Endodermal cell (in vitro differentiated cells): ENCODE measurements at regions not wholly inside any gene's neighbourhood (a gene's known extent, or its start where the extent isn't known, plus 50 kb on each side); places are given as distances from the start of the nearest gene placed in this dataset.

Experiments used
- DNase-seq: peaks from one replicate; pipeline ENCODE4 v3.0.0-alpha.2; 2017
- H3K27ac ChIP-seq: 2 replicates; pipeline ENCODE4 v1.5.1; 2013; ENCODE audit warnings: mild to moderate bottlenecking, low read depth, low read length, moderate library complexity
- H3K27me3 ChIP-seq: 2 replicates; pipeline ENCODE4 v1.6.1; 2013; ENCODE audit warnings: mild to moderate bottlenecking, low read length, moderate library complexity; ENCODE audit not compliant: insufficient read depth, control insufficient read depth, poor library complexity, severe bottlenecking
- H3K36me3 ChIP-seq: 2 replicates; pipeline ENCODE4 v1.7.0; 2013; ENCODE audit warnings: mild to moderate bottlenecking, low read length, moderate library complexity; ENCODE audit not compliant: control insufficient read depth, insufficient read depth
- H3K4me1 ChIP-seq: one replicate; pipeline ENCODE4 v1.7.0; 2013; ENCODE audit warnings: low read length; ENCODE audit not compliant: control insufficient read depth, insufficient read depth
- H3K4me3 ChIP-seq: 2 replicates; pipeline ENCODE4 v1.5.1; 2013; ENCODE audit warnings: mild to moderate bottlenecking, low read length, moderate library complexity
- H3K9ac ChIP-seq: 2 replicates; pipeline ENCODE4 v1.6.1; 2013; ENCODE audit warnings: mild to moderate bottlenecking, low read length, moderate library complexity; ENCODE audit not compliant: poor library complexity, severe bottlenecking; ENCODE audit errors: extremely low read depth
- H3K9me3 ChIP-seq: 2 replicates; pipeline ENCODE4 v1.6.1; 2013; ENCODE audit warnings: mild to moderate bottlenecking, low read length, moderate library complexity; ENCODE audit not compliant: control insufficient read depth
- H3K27ac Mint-ChIP-seq: 2 replicates; pipeline ENCODE4 v1.8.0; 2020; ENCODE audit warnings: mixed read lengths
- H3K27me3 Mint-ChIP-seq: 2 replicates; pipeline ENCODE4 v1.8.0; 2021; ENCODE audit warnings: mild to moderate bottlenecking, mixed read lengths; ENCODE audit not compliant: insufficient read depth
- H3K36me3 Mint-ChIP-seq: 2 replicates; pipeline ENCODE4 v1.8.0; 2020; ENCODE audit warnings: low read depth, mixed read lengths
- H3K4me1 Mint-ChIP-seq: 2 replicates; pipeline ENCODE4 v1.8.0; 2020; ENCODE audit warnings: mixed read lengths
- H3K4me3 Mint-ChIP-seq: 2 replicates; pipeline ENCODE4 v1.8.0; 2020; ENCODE audit warnings: mild to moderate bottlenecking, moderate library complexity, mixed read lengths
- H3K9me3 Mint-ChIP-seq: 2 replicates; pipeline ENCODE4 v1.8.0; 2020; ENCODE audit warnings: mild to moderate bottlenecking, mixed read lengths
- WGBS, 2 experiments: methylation state at CpG; one replicate each; pipeline versions ENCODE4 v1.1.5 to v1.1.7; 2013; ENCODE audit warnings: missing lambda C conversion rate in 2 of 2, mixed read lengths in 1 of 2; ENCODE audit not compliant: insufficient coverage in 1 of 2, insufficient read length in 1 of 2; 5-methylcytosine and 5-hydroxymethylcytosine counted together
- TF ChIP-seq, protein P1 (sequence below): fragments of 200-600 bp; sonication (generic); conservative IDR thresholded peaks from 2 replicates; pipeline ENCODE4 v1.5.0; 2021; ENCODE audit warnings: antibody characterized with exemption, mild to moderate bottlenecking

DNA sequence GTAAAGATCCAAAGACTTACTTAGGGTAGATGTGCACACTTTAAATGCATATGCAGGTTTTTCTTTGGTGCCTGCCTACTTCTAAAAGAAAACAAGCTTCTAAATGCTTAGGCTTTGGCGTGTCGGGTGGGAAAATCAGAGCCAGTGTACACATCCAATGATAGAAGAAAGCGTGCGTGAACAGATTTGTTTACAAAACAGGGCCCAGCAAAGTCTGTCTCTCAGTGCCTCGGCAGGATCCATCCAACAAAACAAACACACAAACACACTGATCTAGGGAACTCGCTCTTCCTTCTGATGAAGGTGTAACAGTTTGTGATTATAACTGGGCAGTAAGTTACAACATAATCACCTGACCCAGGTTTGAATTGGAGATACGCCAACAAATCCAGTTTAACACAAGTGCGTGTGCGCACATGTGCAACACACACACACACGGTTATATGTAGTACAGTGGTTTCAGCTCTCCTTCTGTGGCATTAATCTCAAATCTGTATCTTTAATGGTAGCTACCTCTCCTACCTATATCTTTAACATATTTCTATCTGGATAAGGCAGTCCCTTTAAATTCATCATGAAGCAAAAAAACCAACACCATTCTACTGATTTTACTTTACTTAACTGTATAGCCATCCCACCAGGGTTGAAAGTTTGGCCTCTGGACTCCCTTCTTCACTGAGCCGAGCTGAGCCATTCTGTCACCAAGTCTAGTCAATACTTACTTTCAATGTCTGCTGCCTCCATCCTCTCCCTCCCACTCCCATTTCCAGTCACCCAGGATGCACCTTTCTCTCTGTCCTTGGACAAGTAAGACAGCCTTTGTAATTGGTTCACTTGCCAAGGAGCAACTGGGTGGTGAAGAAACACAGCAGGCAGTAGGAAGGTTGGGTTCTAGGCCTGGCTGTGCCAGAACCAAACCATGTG is 184.4 kb upstream of the KLF14 start:
- no peak overlapping the region for H3K27ac Mint-ChIP-seq
- peaks cover 47% of the 10 kb centered on the region for H3K4me1 Mint-ChIP-seq
- no peak for DNase-seq
- no peaks in the 10 kb centered on the region for H3K36me3 Mint-ChIP-seq
- no peak overlapping the region for H3K4me3 ChIP-seq
- no peaks in the 10 kb centered on the region for H3K27me3 ChIP-seq
- TF ChIP-seq, protein P1, sequence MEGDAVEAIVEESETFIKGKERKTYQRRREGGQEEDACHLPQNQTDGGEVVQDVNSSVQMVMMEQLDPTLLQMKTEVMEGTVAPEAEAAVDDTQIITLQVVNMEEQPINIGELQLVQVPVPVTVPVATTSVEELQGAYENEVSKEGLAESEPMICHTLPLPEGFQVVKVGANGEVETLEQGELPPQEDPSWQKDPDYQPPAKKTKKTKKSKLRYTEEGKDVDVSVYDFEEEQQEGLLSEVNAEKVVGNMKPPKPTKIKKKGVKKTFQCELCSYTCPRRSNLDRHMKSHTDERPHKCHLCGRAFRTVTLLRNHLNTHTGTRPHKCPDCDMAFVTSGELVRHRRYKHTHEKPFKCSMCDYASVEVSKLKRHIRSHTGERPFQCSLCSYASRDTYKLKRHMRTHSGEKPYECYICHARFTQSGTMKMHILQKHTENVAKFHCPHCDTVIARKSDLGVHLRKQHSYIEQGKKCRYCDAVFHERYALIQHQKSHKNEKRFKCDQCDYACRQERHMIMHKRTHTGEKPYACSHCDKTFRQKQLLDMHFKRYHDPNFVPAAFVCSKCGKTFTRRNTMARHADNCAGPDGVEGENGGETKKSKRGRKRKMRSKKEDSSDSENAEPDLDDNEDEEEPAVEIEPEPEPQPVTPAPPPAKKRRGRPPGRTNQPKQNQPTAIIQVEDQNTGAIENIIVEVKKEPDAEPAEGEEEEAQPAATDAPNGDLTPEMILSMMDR = no peak
- no peaks in the 10 kb centered on the region for H3K9me3 ChIP-seq
- H3K27me3 Mint-ChIP-seq = no peaks in the 10 kb centered on the region
- no peaks in the 10 kb centered on the region for H3K9me3 Mint-ChIP-seq
- H3K9ac ChIP-seq = no peak overlapping the region
- 97% methylated on average over 7 to 10 of the region's 11 CpGs for WGBS, 2 experiments
- no peak overlapping the region for H3K4me3 Mint-ChIP-seq
- H3K27ac ChIP-seq = no peak overlapping the region
- peaks cover 6% of the 10 kb centered on the region for H3K4me1 ChIP-seq
- no peaks in the 10 kb centered on the region for H3K36me3 ChIP-seq

DNA sequence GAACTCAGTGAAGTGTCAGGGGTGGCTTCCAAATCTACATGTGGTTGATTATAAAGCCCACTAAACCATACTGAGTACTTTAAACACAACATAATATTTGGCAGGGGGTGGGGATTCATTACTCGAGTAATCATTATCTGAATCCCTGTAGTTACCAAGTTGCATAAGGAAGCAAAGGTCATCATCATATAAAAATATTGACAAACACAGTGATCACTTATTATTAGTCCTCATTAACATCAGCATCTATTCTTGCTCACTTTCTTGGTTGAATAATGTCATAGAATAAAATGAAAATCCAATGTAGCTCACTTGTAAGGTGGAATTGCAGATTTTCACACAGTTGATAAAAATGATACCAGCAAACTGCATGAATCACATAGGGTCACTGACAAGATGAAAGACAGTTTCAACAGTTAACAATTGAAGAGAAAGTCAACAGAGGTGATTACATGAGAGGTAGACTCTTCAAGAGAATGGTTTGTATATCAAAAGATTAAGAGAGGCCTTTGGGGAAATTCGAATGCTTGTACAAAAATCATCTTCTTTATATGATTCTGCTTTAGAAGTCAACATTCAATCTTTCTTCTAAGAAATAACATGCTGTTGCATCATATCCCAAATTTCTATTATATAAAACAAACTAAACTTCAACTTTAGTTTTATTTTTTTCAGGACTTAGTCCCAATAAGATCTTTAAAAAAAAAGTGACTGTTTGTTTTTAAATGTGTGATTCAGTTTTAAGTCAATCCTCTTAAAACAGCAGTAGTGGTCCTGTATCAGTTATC is 185.5 kb upstream of the KLF14 start:
- Histone ChIP-seq H3K4me1 (peaks cover 6% of the 10 kb centered on the region), H3K9ac (no peak overlapping the region), H3K9me3 (no peaks in the 10 kb centered on the region), H3K36me3 (no peaks in the 10 kb centered on the region), H3K27ac (no peak overlapping the region), H3K4me3 (no peak overlapping the region), H3K27me3 (no peaks in the 10 kb centered on the region)
- Mint-ChIP-seq H3K4me3 (no peak overlapping the region), H3K27me3 (no peaks in the 10 kb centered on the region), H3K4me1 (peaks cover 39% of the 10 kb centered on the region), H3K9me3 (no peaks in the 10 kb centered on the region), H3K27ac (no peak overlapping the region), H3K36me3 (no peaks in the 10 kb centered on the region)
- WGBS, 2 experiments = 85 to 94% methylated on average over 2 of the region's 2 CpGs
- TF ChIP-seq, protein P1 = no peak
- no peak for DNase-seq

DNA sequence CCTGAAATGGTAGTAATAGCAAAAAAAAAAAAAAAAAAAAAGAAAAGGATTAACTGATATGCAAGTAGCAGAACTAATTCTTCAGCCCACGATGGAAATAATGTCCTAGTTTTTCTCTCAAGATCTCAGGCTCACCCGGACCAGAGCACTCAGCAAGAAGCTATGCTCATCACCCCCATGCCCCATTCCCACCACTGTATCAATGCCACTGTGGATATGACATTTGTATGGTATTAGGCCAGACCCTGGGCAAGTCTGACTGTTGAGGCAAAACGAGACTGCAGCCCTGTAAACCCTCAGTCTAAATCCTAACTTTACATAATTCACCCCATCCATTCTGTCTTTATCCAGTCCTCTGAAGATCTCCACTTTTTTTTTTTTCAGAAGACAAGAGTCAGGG is 186.1 kb upstream of the KLF14 start:
- Histone ChIP-seq H3K27me3 (no peaks in the 10 kb centered on the region), H3K4me1 (peaks cover 6% of the 10 kb centered on the region), H3K27ac (no peak overlapping the region), H3K36me3 (no peaks in the 10 kb centered on the region), H3K4me3 (no peak overlapping the region), H3K9me3 (no peaks in the 10 kb centered on the region), H3K9ac (no peak overlapping the region)
- 80% methylated on average over 3 of the region's 3 CpGs; no CpG with 5 or more reads in 1 of the 2 experiments for WGBS, 2 experiments
- DNase-seq = no peak
- peaks cover 39% of the 10 kb centered on the region for H3K4me1 Mint-ChIP-seq
- no peak overlapping the region for H3K4me3 Mint-ChIP-seq
- TF ChIP-seq, protein P1 = no peak
- no peaks in the 10 kb centered on the region for H3K36me3 Mint-ChIP-seq
- no peaks in the 10 kb centered on the region for H3K27me3 Mint-ChIP-seq
- H3K9me3 Mint-ChIP-seq = no peaks in the 10 kb centered on the region
- no peak overlapping the region for H3K27ac Mint-ChIP-seq
